Breast epithelium (tissue), 4 donors: ENCODE measurements at regions not wholly inside any gene's neighbourhood (a gene's known extent, or its start where the extent isn't known, plus 50 kb on each side); places are given as distances from the start of the nearest gene placed in this dataset.

Source experiments
- DNase-seq, 2 donors: peaks; one replicate each; pipeline ENCODE4 v3.0.0-alpha.2; 2019; ENCODE audit warnings: low spot score in 2 of 2
- H3K27ac ChIP-seq, 2 donors: fragments of 200-600 bp; sonication (generic) in 1 of 2; one replicate each; pipeline ENCODE4 v1.5.1; 2016 to 2019; ENCODE audit warnings: mild to moderate bottlenecking in 1 of 2
- H3K27me3 ChIP-seq, 2 donors: fragments of 200-600 bp; sonication (generic) in 1 of 2; one replicate each; pipeline versions ENCODE4 v1.5.1 to v1.6.0; 2017 to 2019; ENCODE audit warnings: control low read depth in 1 of 2, mild to moderate bottlenecking in 1 of 2
- H3K36me3 ChIP-seq: fragments of 200-600 bp; one replicate; pipeline ENCODE4 v1.5.1; 2019
- H3K4me1 ChIP-seq, 2 donors: fragments of 200-600 bp; sonication (generic); one replicate each; pipeline ENCODE4 v1.5.1; 2016 to 2019; ENCODE audit warnings: control low read depth in 1 of 2
- H3K4me3 ChIP-seq, 3 donors: fragments of 200-600 bp; sonication (generic); 1 replicate in 2 of 3; 2 replicates in 1 of 3; pipeline ENCODE4 v1.5.1; 2016 to 2019; ENCODE audit warnings: mild to moderate bottlenecking in 3 of 3, moderate library complexity in 2 of 3
- H3K9me3 ChIP-seq, 2 donors: fragments of 200-600 bp; sonication (generic) in 1 of 2; one replicate each; pipeline ENCODE4 v1.5.1; 2016 to 2019; ENCODE audit warnings: control low read depth in 1 of 2
- CTCF ChIP-seq, 3 donors: fragments of 450-650 bp; IDR thresholded peaks; one replicate each; pipeline ENCODE4 v1.5.1; 2016 to 2017; ENCODE audit warnings: antibody characterized with exemption in 3 of 3, mild to moderate bottlenecking in 3 of 3, moderate library complexity in 3 of 3
- POLR2A ChIP-seq: fragments of 450-650 bp; IDR thresholded peaks from one replicate; pipeline ENCODE4 v1.6.1; 2016; ENCODE audit warnings: antibody characterized with exemption, mild to moderate bottlenecking, moderate library complexity
- POLR2AphosphoS5 ChIP-seq, 3 donors: sonication (generic); formaldehyde crosslinking; IDR thresholded peaks; one replicate each; pipeline ENCODE4 v1.6.1; 2017; ENCODE audit warnings: antibody characterized with exemption in 3 of 3
- intact Hi-C: fragments of 100-400 bp; cut with DNase I; formaldehyde crosslinking; loops from one replicate; pipeline ENCODE4 v1.15.1; 2023; ENCODE audit warnings: low total_unique reads

GRCh38 chr3:81913886-81914663 is 152.6 kb upstream of the GBE1 start:
- no peak for DNase-seq
- no peak overlapping the region for H3K27ac ChIP-seq
- intact Hi-C loops: no loop called here
- H3K4me3 ChIP-seq: no peak overlapping the region
- H3K4me1 ChIP-seq: no peaks in the 10 kb centered on the region
- H3K36me3 ChIP-seq: no peaks in the 10 kb centered on the region
- H3K27me3 ChIP-seq: no peaks in the 10 kb centered on the region
- TF ChIP-seq POLR2AphosphoS5 (IDR thresholded peaks at IDR 0.05) (no peak), CTCF (IDR thresholded peaks at IDR 0.05) (no peak), POLR2A (no peak)
- H3K9me3 ChIP-seq: no peaks in the 10 kb centered on the region

- H3K27me3 ChIP-seq: no peaks in the 10 kb centered on the region
- no peak overlapping the region for H3K27ac ChIP-seq
- DNase-seq: no peak
- no peaks in the 10 kb centered on the region for H3K36me3 ChIP-seq
- TF ChIP-seq CTCF (IDR thresholded peaks at IDR 0.05): no peak
- no peak for TF ChIP-seq POLR2AphosphoS5 (IDR thresholded peaks at IDR 0.05)
- TF ChIP-seq POLR2A: no peak
- H3K9me3 ChIP-seq: no peaks in the 10 kb centered on the region
- H3K4me3 ChIP-seq: no peak overlapping the region
- intact Hi-C loops: no loop called here
- H3K4me1 ChIP-seq: no peaks in the 10 kb centered on the region
These were observed 149.8 kb upstream of the GBE1 start for GRCh38 chr3:81911221-81911620.

- Histone ChIP-seq H3K36me3 (no peaks in the 10 kb centered on the region), H3K4me3 (no peak overlapping the region), H3K9me3 (no peaks in the 10 kb centered on the region), H3K4me1 (no peaks in the 10 kb centered on the region), H3K27me3 (no peaks in the 10 kb centered on the region), H3K27ac (no peak overlapping the region)
- TF ChIP-seq POLR2A (no peak), CTCF (IDR thresholded peaks at IDR 0.05) (peak; percentile 39 to 49 (median 46))
- intact Hi-C loops: no loop called here
- DNase-seq: no peak
These were observed 148.9 kb upstream of the GBE1 start for GRCh38 chr3:81910244-81910852.

GRCh38 chr3:81909796-81910195 is 148.4 kb upstream of the GBE1 start:
- H3K27me3 ChIP-seq: no peaks in the 10 kb centered on the region
- DNase-seq: peak in 1 of 2 donors; percentile 21
- TF ChIP-seq CTCF (IDR thresholded peaks at IDR 0.05) (no peak), POLR2A (no peak), POLR2AphosphoS5 (IDR thresholded peaks at IDR 0.05) (no peak)
- intact Hi-C loops: no loop called here
- H3K36me3 ChIP-seq: no peaks in the 10 kb centered on the region
- H3K27ac ChIP-seq: no peak overlapping the region
- H3K9me3 ChIP-seq: no peaks in the 10 kb centered on the region
- H3K4me1 ChIP-seq: no peaks in the 10 kb centered on the region
- H3K4me3 ChIP-seq: no peak overlapping the region

- Histone ChIP-seq H3K36me3 (no peaks in the 10 kb centered on the region), H3K27ac (no peak overlapping the region), H3K4me1 (no peaks in the 10 kb centered on the region), H3K9me3 (no peaks in the 10 kb centered on the region), H3K4me3 (no peak overlapping the region), H3K27me3 (no peaks in the 10 kb centered on the region)
- intact Hi-C loops: no loop called here
- DNase-seq: no peak
- TF ChIP-seq POLR2AphosphoS5 (IDR thresholded peaks at IDR 0.05) (no peak), CTCF (IDR thresholded peaks at IDR 0.05) (no peak), POLR2A (no peak)
These were observed 147.1 kb upstream of the GBE1 start for GRCh38 chr3:81908561-81908960.
